ENCODE measurements at regions not wholly inside any gene's neighbourhood (a gene's known extent, or its start where the extent isn't known, plus 50 kb on each side); places are given as distances from the start of the nearest gene placed in this dataset.

GRCh38 chr20:55704458-55704857, 300.9 kb downstream of the CBLN4 start:
- DNase-seq, result no peak
- POLR2A ChIA-PET, result no interaction called here
- Mint-ChIP-seq H3K36me3 (ENCODE audit: low read depth) (no peaks in the 10 kb centered on the region), H3K9me3 (peaks cover 6% of the 10 kb centered on the region), H3K27ac (no peak overlapping the region), H3K4me1 (no peaks in the 10 kb centered on the region), H3K4me3 (no peak overlapping the region), H3K27me3 (no peaks in the 10 kb centered on the region)
- CTCF ChIA-PET, result interaction anchor here (0.6 kb wide), 1 partner anchor 1789 kb away, joined by 3 read pairs; no protein-coding TSS in a partner anchor

- no peak overlapping the region for H3K27ac Mint-ChIP-seq
- ChIA-PET POLR2A (no interaction called here), CTCF (no interaction called here)
- DNase-seq, result no peak
- H3K9me3 Mint-ChIP-seq, result peaks cover 5% of the 10 kb centered on the region
- no peak overlapping the region for H3K4me3 Mint-ChIP-seq
- no peaks in the 10 kb centered on the region for H3K27me3 Mint-ChIP-seq
- H3K36me3 Mint-ChIP-seq (ENCODE audit: low read depth), result no peaks in the 10 kb centered on the region
- no peaks in the 10 kb centered on the region for H3K4me1 Mint-ChIP-seq
Measured at GRCh38 chr20:55701467-55701866, 303.9 kb downstream of the CBLN4 start.

- no peak for DNase-seq
- H3K9me3 Mint-ChIP-seq, result peaks cover 8% of the 10 kb centered on the region
- H3K4me3 Mint-ChIP-seq, result no peak overlapping the region
- no peak overlapping the region for H3K27ac Mint-ChIP-seq
- H3K27me3 Mint-ChIP-seq, result no peaks in the 10 kb centered on the region
- H3K4me1 Mint-ChIP-seq, result no peaks in the 10 kb centered on the region
- no peaks in the 10 kb centered on the region for H3K36me3 Mint-ChIP-seq (ENCODE audit: low read depth)
- CTCF ChIA-PET, result no interaction called here
- POLR2A ChIA-PET, result no interaction called here
Measured at GRCh38 chr20:55696520-55696919, 308.8 kb downstream of the CBLN4 start.

- Mint-ChIP-seq H3K9me3 (peaks cover 5% of the 10 kb centered on the region), H3K27me3 (no peaks in the 10 kb centered on the region), H3K4me1 (no peaks in the 10 kb centered on the region), H3K4me3 (no peak overlapping the region), H3K36me3 (ENCODE audit: low read depth) (no peaks in the 10 kb centered on the region), H3K27ac (no peak overlapping the region)
- ChIA-PET CTCF (no interaction called here), POLR2A (no interaction called here)
- no peak for DNase-seq
Measured at GRCh38 chr20:55693641-55694040, 311.7 kb downstream of the CBLN4 start.

- Mint-ChIP-seq H3K4me3 (no peak overlapping the region), H3K27me3 (no peaks in the 10 kb centered on the region), H3K36me3 (ENCODE audit: low read depth) (no peaks in the 10 kb centered on the region), H3K9me3 (peaks cover 2% of the 10 kb centered on the region), H3K4me1 (no peaks in the 10 kb centered on the region), H3K27ac (no peak overlapping the region)
- no peak for DNase-seq
- CTCF ChIA-PET, result no interaction called here
- POLR2A ChIA-PET, result no interaction called here
Measured at GRCh38 chr20:55685841-55686240, 319.5 kb downstream of the CBLN4 start.

GRCh38 chr20:55685425-55685824, 319.9 kb downstream of the CBLN4 start:
- ChIA-PET POLR2A (no interaction called here), CTCF (no interaction called here)
- H3K27me3 Mint-ChIP-seq, result no peaks in the 10 kb centered on the region
- no peak overlapping the region for H3K4me3 Mint-ChIP-seq
- peaks cover 2% of the 10 kb centered on the region for H3K9me3 Mint-ChIP-seq
- H3K36me3 Mint-ChIP-seq (ENCODE audit: low read depth), result no peaks in the 10 kb centered on the region
- no peaks in the 10 kb centered on the region for H3K4me1 Mint-ChIP-seq
- H3K27ac Mint-ChIP-seq, result no peak overlapping the region
- no peak for DNase-seq

GRCh38 chr20:55684578-55684977, 320.7 kb downstream of the CBLN4 start:
- DNase-seq, result no peak
- Mint-ChIP-seq H3K27ac (no peak overlapping the region), H3K36me3 (ENCODE audit: low read depth) (no peaks in the 10 kb centered on the region), H3K27me3 (no peaks in the 10 kb centered on the region), H3K4me3 (no peak overlapping the region), H3K4me1 (no peaks in the 10 kb centered on the region), H3K9me3 (no peaks in the 10 kb centered on the region)
- CTCF ChIA-PET, result no interaction called here
- POLR2A ChIA-PET, result no interaction called here

- ChIA-PET CTCF (no interaction called here), POLR2A (no interaction called here)
- Mint-ChIP-seq H3K27me3 (no peaks in the 10 kb centered on the region), H3K4me1 (no peaks in the 10 kb centered on the region), H3K9me3 (peaks cover 2% of the 10 kb centered on the region), H3K4me3 (no peak overlapping the region), H3K36me3 (ENCODE audit: low read depth) (no peaks in the 10 kb centered on the region), H3K27ac (no peak overlapping the region)
- DNase-seq, result no peak
Measured at GRCh38 chr20:55678970-55679667, 326.2 kb downstream of the CBLN4 start.

- DNase-seq, result no peak
- Mint-ChIP-seq H3K27me3 (no peaks in the 10 kb centered on the region), H3K4me3 (no peak overlapping the region), H3K36me3 (ENCODE audit: low read depth) (no peaks in the 10 kb centered on the region), H3K4me1 (no peaks in the 10 kb centered on the region), H3K9me3 (peaks cover 2% of the 10 kb centered on the region), H3K27ac (no peak overlapping the region)
- POLR2A ChIA-PET, result no interaction called here
- CTCF ChIA-PET, result no interaction called here
Measured at GRCh38 chr20:55678126-55678525, 327.2 kb downstream of the CBLN4 start.

- DNase-seq, result no peak
- CTCF ChIA-PET, result no interaction called here
- Mint-ChIP-seq H3K9me3 (peaks cover 2% of the 10 kb centered on the region), H3K4me1 (no peaks in the 10 kb centered on the region), H3K27me3 (no peaks in the 10 kb centered on the region), H3K4me3 (no peak overlapping the region), H3K27ac (no peak overlapping the region), H3K36me3 (ENCODE audit: low read depth) (no peaks in the 10 kb centered on the region)
- POLR2A ChIA-PET, result no interaction called here
Measured at GRCh38 chr20:55677011-55677410, 328.3 kb downstream of the CBLN4 start.

GRCh38 chr20:55676097-55676496, 329.2 kb downstream of the CBLN4 start:
- Mint-ChIP-seq H3K27me3 (no peaks in the 10 kb centered on the region), H3K36me3 (ENCODE audit: low read depth) (no peaks in the 10 kb centered on the region), H3K4me1 (no peaks in the 10 kb centered on the region), H3K4me3 (no peak overlapping the region), H3K27ac (no peak overlapping the region), H3K9me3 (peaks cover 2% of the 10 kb centered on the region)
- no peak for DNase-seq
- CTCF ChIA-PET, result interaction anchor here (0.6 kb wide), 1 partner anchor 363 kb away, joined by 5 read pairs; no protein-coding TSS in a partner anchor
- POLR2A ChIA-PET, result no interaction called here

GRCh38 chr20:55668631-55669030, 336.7 kb downstream of the CBLN4 start:
- DNase-seq, result no peak
- Mint-ChIP-seq H3K9me3 (peaks cover 7% of the 10 kb centered on the region), H3K27me3 (no peaks in the 10 kb centered on the region), H3K27ac (no peak overlapping the region), H3K36me3 (ENCODE audit: low read depth) (no peaks in the 10 kb centered on the region), H3K4me3 (no peak overlapping the region), H3K4me1 (no peaks in the 10 kb centered on the region)
- CTCF ChIA-PET, result interaction anchor here (0.6 kb wide), 1 partner anchor 326 kb away, joined by 3 read pairs; no protein-coding TSS in a partner anchor
- POLR2A ChIA-PET, result no interaction called here

GRCh38 chr20:55667955-55668354, 337.4 kb downstream of the CBLN4 start:
- Mint-ChIP-seq H3K4me3 (no peak overlapping the region), H3K36me3 (ENCODE audit: low read depth) (no peaks in the 10 kb centered on the region), H3K27ac (no peak overlapping the region), H3K4me1 (no peaks in the 10 kb centered on the region), H3K9me3 (peaks cover 7% of the 10 kb centered on the region), H3K27me3 (no peaks in the 10 kb centered on the region)
- no peak for DNase-seq
- POLR2A ChIA-PET, result no interaction called here
- CTCF ChIA-PET, result no interaction called here

GRCh38 chr20:55667024-55667423, 338.3 kb downstream of the CBLN4 start:
- Mint-ChIP-seq H3K27ac (no peak overlapping the region), H3K27me3 (no peaks in the 10 kb centered on the region), H3K9me3 (peaks cover 7% of the 10 kb centered on the region), H3K4me1 (no peaks in the 10 kb centered on the region), H3K4me3 (no peak overlapping the region), H3K36me3 (ENCODE audit: low read depth) (no peaks in the 10 kb centered on the region)
- DNase-seq, result no peak
- ChIA-PET CTCF (no interaction called here), POLR2A (no interaction called here)

Measured in activated CD4-positive, alpha-beta T cell treated with anti-CD3 and anti-CD28 coated beads, Interleukin-2, amount 10 ng/mL, durations not matched to agents 7 days and 5 days (primary cell).